PC-9 (cell line): ENCODE measurements at regions not wholly inside any gene's neighbourhood (a gene's known extent, or its start where the extent isn't known, plus 50 kb on each side); places are given as distances from the start of the nearest gene placed in this dataset.
A peak's percentile ranks its signal among the peaks of the same experiment; 100 is the strongest.

Source experiments
- BruUV-seq: library from RNA; stranded (reverse); fragments of 400-500 nt; replicated peaks from 2 replicates; lab custom pipeline; 2021; lab: Mats Ljungman, UMichigan
- CTCF ChIA-PET: fragments of 300-600 bp; sonication (Branson Sonifier 250); formaldehyde crosslinking; loops from one replicate; lab custom pipeline; 2022; ENCODE audit warnings: antibody characterized with exemption; lab: Charles Lee
- POLR2A ChIA-PET: fragments of 300-600 bp; sonication (Branson Sonifier 250); formaldehyde crosslinking; loops from one replicate; lab custom pipeline; 2022; ENCODE audit warnings: antibody characterized with exemption; ENCODE audit not compliant: unreplicated experiment; lab: Charles Lee
- DNase-seq, 2 experiments: peaks; one replicate each; pipeline versions ENCODE4 v3.0.0 to v3.0.0-alpha.2; 2015 to 2022; ENCODE audit warnings: mixed read lengths in 1 of 2
- H2AFZ ChIP-seq: fragments of 200-600 bp; sonication (generic); 2 replicates; pipeline ENCODE4 v1.8.1; 2017; ENCODE audit warnings: antibody characterized with exemption
- H3F3A ChIP-seq: fragments of 200-600 bp; sonication (generic); 2 replicates; pipeline ENCODE4 v1.8.1; 2017; ENCODE audit warnings: antibody characterized with exemption, mild to moderate bottlenecking, low read depth; ENCODE audit not compliant: insufficient read depth
- H3K27ac ChIP-seq: fragments of 200-600 bp; sonication (generic); 2 replicates; pipeline ENCODE4 v1.6.1; 2016; ENCODE audit warnings: mixed run types
- H3K27me3 ChIP-seq: fragments of 200-600 bp; sonication (generic); 2 replicates; pipeline ENCODE4 v1.6.1; 2016; ENCODE audit warnings: low read depth, mixed run types; ENCODE audit not compliant: insufficient read depth
- H3K36me3 ChIP-seq: fragments of 200-600 bp; sonication (generic); 2 replicates; pipeline ENCODE4 v1.6.1; 2016; ENCODE audit warnings: low read depth, mixed run types
- H3K4me1 ChIP-seq: fragments of 200-600 bp; sonication (generic); replicated peaks from 2 replicates; pipeline ENCODE4 v1.6.1; 2016; ENCODE audit warnings: mixed run types; ENCODE audit not compliant: insufficient read depth
- H3K4me2 ChIP-seq: fragments of 200-600 bp; sonication (generic); 2 replicates; pipeline ENCODE4 v1.6.1; 2017; ENCODE audit warnings: mixed run types
- H3K4me3 ChIP-seq: fragments of 200-600 bp; sonication (generic); 2 replicates; pipeline ENCODE4 v1.6.1; 2016; ENCODE audit warnings: mixed run types
- H3K79me2 ChIP-seq: fragments of 200-600 bp; sonication (generic); 2 replicates; pipeline ENCODE4 v1.6.1; 2017; ENCODE audit warnings: low read depth, mixed run types
- H3K9me2 ChIP-seq: fragments of 200-600 bp; sonication (generic); 2 replicates; pipeline ENCODE4 v1.8.1; 2017; ENCODE audit warnings: mild to moderate bottlenecking; ENCODE audit not compliant: insufficient read depth
- H3K9me3 ChIP-seq: fragments of 200-600 bp; sonication (generic); 2 replicates; pipeline ENCODE4 v1.8.1; 2016; ENCODE audit warnings: low read depth; ENCODE audit not compliant: insufficient read depth
- H4K20me1 ChIP-seq: fragments of 200-600 bp; sonication (generic); 2 replicates; pipeline ENCODE4 v1.8.1; 2017; ENCODE audit not compliant: insufficient read depth
- EZH2 ChIP-seq: fragments of 200-600 bp; sonication (generic); IDR thresholded peaks from 2 replicates; pipeline ENCODE4 v1.8.0; 2017; ENCODE audit warnings: antibody characterized with exemption, low read depth
- intact Hi-C: fragments of 100-400 bp; cut with micrococcal nuclease; formaldehyde crosslinking; loops from one replicate; pipeline ENCODE4 v1.10.0; 2022; ENCODE audit not compliant: unreplicated experiment
- TF ChIP-seq, protein P1 (sequence below): fragments of 200-600 bp; sonication (generic); conservative IDR thresholded peaks from 2 replicates; pipeline ENCODE4 v1.6.1; 2017; ENCODE audit warnings: mixed run types, antibody characterized with exemption, mild to moderate bottlenecking, moderate library complexity

DNA sequence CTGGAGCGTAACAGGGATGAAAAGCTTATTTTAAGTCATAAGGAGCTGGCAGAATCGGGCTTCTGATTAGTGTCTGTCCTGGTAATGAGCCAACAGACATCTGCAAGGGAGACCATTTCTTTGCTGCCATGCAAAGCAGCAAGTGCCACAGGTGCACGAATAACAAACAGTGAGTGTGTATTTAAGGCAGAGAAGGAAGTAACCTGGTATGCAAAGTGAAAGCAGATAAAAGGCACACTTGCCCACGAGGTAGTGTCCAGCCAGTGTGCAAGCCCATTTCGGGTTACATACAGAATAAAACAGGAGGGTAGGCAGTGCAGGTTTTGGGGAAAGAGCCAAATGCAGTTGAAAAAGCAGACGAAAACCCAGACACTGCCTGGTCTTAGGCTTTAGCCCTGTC lies 1153.7 kb downstream of the SI start:
- Histone ChIP-seq H3K9me3 (no peaks in the 10 kb centered on the region), H3K4me2 (peak overlapping the region; percentile 57), H3K27me3 (no peaks in the 10 kb centered on the region), H3K36me3 (no peaks in the 10 kb centered on the region), H3K4me3 (peak overlapping the region; percentile 21; the same call in 1 of the 2 replicates), H3K9me2 (no peaks in the 10 kb centered on the region), H3K4me1 (no peaks in the 10 kb centered on the region), H3K79me2 (no peaks in the 10 kb centered on the region), H3K27ac (no peak overlapping the region), H2AFZ (peak overlapping the region; percentile 66; the same call in 1 of the 2 replicates), H3F3A (no peaks in the 10 kb centered on the region), H4K20me1 (no peaks in the 10 kb centered on the region)
- no peak for DNase-seq
- no TSS peak for BruUV-seq
- POLR2A ChIA-PET: no interaction called here
- intact Hi-C loops: no loop called here
- CTCF ChIA-PET: no interaction called here
- no peak for TF ChIP-seq EZH2
- TF ChIP-seq, protein P1, sequence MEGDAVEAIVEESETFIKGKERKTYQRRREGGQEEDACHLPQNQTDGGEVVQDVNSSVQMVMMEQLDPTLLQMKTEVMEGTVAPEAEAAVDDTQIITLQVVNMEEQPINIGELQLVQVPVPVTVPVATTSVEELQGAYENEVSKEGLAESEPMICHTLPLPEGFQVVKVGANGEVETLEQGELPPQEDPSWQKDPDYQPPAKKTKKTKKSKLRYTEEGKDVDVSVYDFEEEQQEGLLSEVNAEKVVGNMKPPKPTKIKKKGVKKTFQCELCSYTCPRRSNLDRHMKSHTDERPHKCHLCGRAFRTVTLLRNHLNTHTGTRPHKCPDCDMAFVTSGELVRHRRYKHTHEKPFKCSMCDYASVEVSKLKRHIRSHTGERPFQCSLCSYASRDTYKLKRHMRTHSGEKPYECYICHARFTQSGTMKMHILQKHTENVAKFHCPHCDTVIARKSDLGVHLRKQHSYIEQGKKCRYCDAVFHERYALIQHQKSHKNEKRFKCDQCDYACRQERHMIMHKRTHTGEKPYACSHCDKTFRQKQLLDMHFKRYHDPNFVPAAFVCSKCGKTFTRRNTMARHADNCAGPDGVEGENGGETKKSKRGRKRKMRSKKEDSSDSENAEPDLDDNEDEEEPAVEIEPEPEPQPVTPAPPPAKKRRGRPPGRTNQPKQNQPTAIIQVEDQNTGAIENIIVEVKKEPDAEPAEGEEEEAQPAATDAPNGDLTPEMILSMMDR: no peak

DNA sequence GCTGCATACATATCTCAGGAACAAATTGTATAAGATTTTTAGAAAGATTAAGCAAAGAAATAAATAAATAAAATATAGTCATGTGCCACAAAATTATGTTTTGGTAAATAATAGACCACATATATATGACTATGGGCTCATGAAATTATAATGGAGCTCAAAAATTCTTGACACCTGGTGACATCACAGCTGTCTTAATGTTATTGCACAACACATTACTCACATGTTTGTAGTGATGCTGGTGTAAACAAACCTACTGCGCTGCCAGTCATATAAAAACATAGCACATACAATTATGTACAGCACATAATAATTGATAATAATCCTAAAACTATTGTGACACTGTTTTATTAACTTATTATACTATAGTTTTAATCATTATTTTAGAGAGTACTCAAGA lies 1159.1 kb downstream of the SI start:
- no TSS peak for BruUV-seq

DNA sequence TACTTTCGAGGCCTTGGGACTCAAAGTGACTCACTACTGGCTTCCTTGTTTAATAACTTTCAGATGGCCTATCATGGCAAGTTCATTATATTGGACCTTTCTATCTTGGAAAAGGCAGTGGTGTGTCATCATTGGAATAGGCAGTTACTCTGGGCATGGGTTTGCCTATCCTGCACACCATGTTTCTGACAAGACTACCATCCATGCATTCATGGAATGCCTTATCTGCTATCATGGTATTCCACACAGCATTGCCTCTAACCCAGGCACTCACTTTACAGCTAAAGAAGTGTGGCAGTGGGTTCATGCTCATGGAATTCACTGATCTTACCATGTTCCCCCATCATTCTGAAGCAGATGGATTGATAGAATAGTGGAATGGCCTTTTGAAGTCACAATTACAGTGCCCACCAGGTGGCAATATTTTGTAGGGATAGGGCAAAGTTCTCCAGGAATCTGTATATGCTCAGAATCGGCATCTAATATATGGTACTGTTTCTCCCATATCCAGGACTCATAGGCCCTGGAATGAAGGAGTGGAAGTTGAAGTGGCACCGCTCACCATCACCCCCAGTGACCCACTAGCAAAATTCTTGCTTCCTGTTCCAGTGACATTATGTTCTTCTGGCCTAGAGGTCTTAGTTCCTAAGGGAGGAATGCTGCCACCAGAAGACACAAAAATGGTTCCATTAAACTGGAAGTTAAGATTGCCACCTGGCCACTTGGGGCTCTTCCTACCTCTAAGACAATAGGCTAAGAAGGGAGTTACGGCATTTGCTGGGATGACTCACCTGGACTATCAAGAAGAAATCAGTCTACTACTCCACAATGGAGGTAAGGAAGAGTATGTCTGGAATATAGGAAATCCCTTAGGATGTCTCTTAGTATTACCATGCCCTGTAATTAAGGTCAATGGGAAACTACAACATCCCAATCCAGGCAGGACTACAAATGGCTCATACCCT lies 1161.4 kb downstream of the SI start:
- Histone ChIP-seq H3K9me3 (no peaks in the 10 kb centered on the region), H3K36me3 (no peaks in the 10 kb centered on the region), H3K27ac (no peak overlapping the region), H3K4me1 (no peaks in the 10 kb centered on the region), H3F3A (no peaks in the 10 kb centered on the region), H3K4me2 (no peak overlapping the region), H3K79me2 (no peaks in the 10 kb centered on the region), H3K4me3 (no peak overlapping the region), H3K9me2 (no peaks in the 10 kb centered on the region), H3K27me3 (no peaks in the 10 kb centered on the region), H2AFZ (no peak overlapping the region), H4K20me1 (no peaks in the 10 kb centered on the region)
- CTCF ChIA-PET: no interaction called here
- no TSS peak for BruUV-seq
- DNase-seq: no peak
- TF ChIP-seq EZH2: no peak
- TF ChIP-seq, protein P1: peak; percentile 43; the same call in 1 of the 2 replicates
- intact Hi-C loops: loop anchor here (1.0 kb wide), 1 partner anchor 1268 kb away; no protein-coding TSS in a partner anchor
- POLR2A ChIA-PET: no interaction called here

More for the DNA sequence above, 1159.1 kb downstream of the SI start:
- ChIA-PET POLR2A (no interaction called here), CTCF (no interaction called here)
- Histone ChIP-seq H3K4me1 (no peaks in the 10 kb centered on the region), H3K4me3 (no peak overlapping the region), H3K9me2 (no peaks in the 10 kb centered on the region), H3K36me3 (no peaks in the 10 kb centered on the region), H3K27ac (no peak overlapping the region), H2AFZ (no peak overlapping the region), H3K27me3 (no peaks in the 10 kb centered on the region), H3K9me3 (no peaks in the 10 kb centered on the region), H3K79me2 (no peaks in the 10 kb centered on the region), H3K4me2 (no peak overlapping the region), H4K20me1 (no peaks in the 10 kb centered on the region), H3F3A (no peaks in the 10 kb centered on the region)
- DNase-seq: no peak
- TF ChIP-seq EZH2: no peak
- intact Hi-C loops: no loop called here
